ENCODE measurements at regions not wholly inside any gene's neighbourhood (a gene's known extent, or its start where the extent isn't known, plus 50 kb on each side); places are given as distances from the start of the nearest gene placed in this dataset.

- intact Hi-C loops (cut with DNase I): no loop called here
- H3K27ac ChIP-seq: no peak overlapping the region
- H3K36me3 ChIP-seq: no peaks in the 10 kb centered on the region
- peaks cover 0 to 2% (median 0%) of the 10 kb centered on the region in 11 donors for H3K9me3 ChIP-seq
- no peak overlapping the region for H3K4me3 ChIP-seq
- TF ChIP-seq CTCF (IDR thresholded peaks at IDR 0.05): no peak
- no peaks in the 10 kb centered on the region for H3K27me3 ChIP-seq
- ATAC-seq: no peak
- no peaks in the 10 kb centered on the region for H3K4me1 ChIP-seq
- DNase-seq: no peak
Observed at GRCh38 chr21:28779914-28780313, 212.8 kb downstream of the LTN1 start.

- ATAC-seq (no peak), DNase-seq (no peak)
- no peak for TF ChIP-seq CTCF (IDR thresholded peaks at IDR 0.05)
- WGBS, 2 donors: 94 to 95% methylated on average over 2 of the region's 2 CpGs
- no peak overlapping the region for H3K27ac ChIP-seq
- intact Hi-C loops (cut with DNase I): no loop called here
- H3K36me3 ChIP-seq: no peaks in the 10 kb centered on the region
- H3K9me3 ChIP-seq: no peaks in the 10 kb centered on the region
- H3K4me1 ChIP-seq: peaks cover 0 to 29% (median 6%) of the 10 kb centered on the region in 9 donors
- H3K4me3 ChIP-seq: no peak overlapping the region
- no peaks in the 10 kb centered on the region for H3K27me3 ChIP-seq
Observed at GRCh38 chr21:28776251-28776650, 216.4 kb downstream of the LTN1 start.

- DNase-seq: no peak
- H3K36me3 ChIP-seq: no peaks in the 10 kb centered on the region
- H3K4me1 ChIP-seq: peaks cover 0 to 32% (median 6%) of the 10 kb centered on the region in 9 donors
- no peaks in the 10 kb centered on the region for H3K27me3 ChIP-seq
- intact Hi-C loops (cut with DNase I): no loop called here
- peaks cover 0 to 4% (median 0%) of the 10 kb centered on the region in 11 donors for H3K9me3 ChIP-seq
- ATAC-seq: no peak
- 76 to 88% methylated on average over 2 of the region's 2 CpGs for WGBS, 2 donors
- no peak overlapping the region for H3K27ac ChIP-seq
- no peak overlapping the region for H3K4me3 ChIP-seq
- no peak for TF ChIP-seq CTCF (IDR thresholded peaks at IDR 0.05)
Observed at GRCh38 chr21:28775071-28775470, 217.6 kb downstream of the LTN1 start.

GRCh38 chr21:28773036-28773435, 219.6 kb downstream of the LTN1 start:
- H3K36me3 ChIP-seq: no peaks in the 10 kb centered on the region
- H3K9me3 ChIP-seq: peaks cover 0 to 4% (median 0%) of the 10 kb centered on the region in 11 donors
- ATAC-seq (no peak), DNase-seq (no peak)
- no peak overlapping the region for H3K4me3 ChIP-seq
- peak overlapping the region in 1 of 10 donors; percentile 74 for H3K27ac ChIP-seq
- no peak for TF ChIP-seq CTCF (IDR thresholded peaks at IDR 0.05)
- intact Hi-C loops (cut with DNase I): no loop called here
- no peaks in the 10 kb centered on the region for H3K27me3 ChIP-seq
- H3K4me1 ChIP-seq: peaks cover 0 to 35% (median 15%) of the 10 kb centered on the region in 9 donors
- WGBS, 2 donors: 70 to 82% methylated on average over 2 of the region's 2 CpGs

Data from heart right ventricle (tissue), 16 donors.